K562 (cell line): ENCODE measurements at regions not wholly inside any gene's neighbourhood (a gene's known extent, or its start where the extent isn't known, plus 50 kb on each side); places are given as distances from the start of the nearest gene placed in this dataset.

ENCODE experiments used
- CHD2 ChIP-seq: IDR thresholded peaks from 2 replicates; pipeline ENCODE4 v1.6.1; 2011; ENCODE audit warnings: low read depth, low read length
- FIP1L1 ChIP-seq: fragments of 200-400 bp; formaldehyde crosslinking; IDR thresholded peaks from 2 replicates; pipeline ENCODE4 v1.6.1; 2018; ENCODE audit warnings: mild to moderate bottlenecking, low read depth, low read length; ENCODE audit not compliant: poor library complexity, severe bottlenecking
- MTA3 ChIP-seq: fragments of 450-650 bp; formaldehyde crosslinking; IDR thresholded peaks from 2 replicates; pipeline ENCODE4 v1.6.1; 2017; ENCODE audit warnings: mild to moderate bottlenecking, borderline replicate concordance
- POLR2AphosphoS5 ChIP-seq: IDR thresholded peaks from 2 replicates; pipeline ENCODE4 v1.6.1; 2011; ENCODE audit warnings: mild to moderate bottlenecking, low read depth, low read length, moderate library complexity; ENCODE audit not compliant: control insufficient read depth, insufficient read depth
- RBM39 ChIP-seq: fragments of 200-400 bp; formaldehyde crosslinking; optimal IDR thresholded peaks from 2 replicates; pipeline ENCODE3; 2018; ENCODE audit warnings: low read depth, low read length
- SP1 ChIP-seq: sonication (generic); formaldehyde crosslinking; IDR thresholded peaks from 2 replicates; pipeline ENCODE4 v1.8.1; 2022; ENCODE audit warnings: mild to moderate bottlenecking, missing genetic modification reagents
- TCF7L2 ChIP-seq: fragments of 150-350 bp; IDR thresholded peaks from 2 replicates; pipeline ENCODE4 v1.6.1; 2016; ENCODE audit warnings: low read depth, mild to moderate bottlenecking, low read length, moderate library complexity
- TEAD4 ChIP-seq, 2 experiments: sonication (generic) in 1 of 2; formaldehyde crosslinking in 1 of 2; IDR thresholded peaks; 2 replicates each; pipeline versions ENCODE4 v1.6.1 to v1.8.0; 2012 to 2022; ENCODE audit warnings: borderline replicate concordance in 1 of 2, inconsistent platforms in 1 of 2, low read length in 1 of 2, mild to moderate bottlenecking in 1 of 2, missing genetic modification reagents in 1 of 2
- ZFP36 ChIP-seq: fragments of 150-350 bp; IDR thresholded peaks from 2 replicates; pipeline ENCODE4 v1.6.1; 2018; ENCODE audit warnings: low read length, low read depth; ENCODE audit not compliant: partially characterized antibody
- TF ChIP-seq, protein P1 (sequence below): fragments of 250-450 bp; sonication (Bioruptor Pico); IDR thresholded peaks from 2 replicates; pipeline ENCODE4 v1.5.0; 2020; ENCODE audit warnings: mild to moderate bottlenecking, borderline replicate concordance
- TF ChIP-seq, protein P2 (sequence below), 3 experiments: IDR thresholded peaks in 2 of 3; conservative IDR thresholded peaks in 1 of 3; 2 replicates each; pipeline ENCODE4 v1.5.1; 2011 to 2012; ENCODE audit warnings: low read length in 3 of 3, mild to moderate bottlenecking in 3 of 3, control low read depth in 2 of 3, improper control_type of control experiment in 1 of 3, inconsistent platforms in 1 of 3, low read depth in 1 of 3, mixed read lengths in 1 of 3, moderate library complexity in 1 of 3; ENCODE audit not compliant: insufficient read depth in 2 of 3
- TF ChIP-seq, protein P3 (sequence below): fragments of 450-650 bp; IDR thresholded peaks from 2 replicates; pipeline ENCODE4 v1.7.1; 2018; ENCODE audit warnings: mild to moderate bottlenecking, low read depth; ENCODE audit not compliant: partially characterized antibody
- TF ChIP-seq, protein P4 (sequence below): fragments of 250-450 bp; sonication (Bioruptor Pico); IDR thresholded peaks from 2 replicates; pipeline ENCODE4 v1.4.0; 2020; ENCODE audit warnings: mild to moderate bottlenecking, moderate library complexity

DNA sequence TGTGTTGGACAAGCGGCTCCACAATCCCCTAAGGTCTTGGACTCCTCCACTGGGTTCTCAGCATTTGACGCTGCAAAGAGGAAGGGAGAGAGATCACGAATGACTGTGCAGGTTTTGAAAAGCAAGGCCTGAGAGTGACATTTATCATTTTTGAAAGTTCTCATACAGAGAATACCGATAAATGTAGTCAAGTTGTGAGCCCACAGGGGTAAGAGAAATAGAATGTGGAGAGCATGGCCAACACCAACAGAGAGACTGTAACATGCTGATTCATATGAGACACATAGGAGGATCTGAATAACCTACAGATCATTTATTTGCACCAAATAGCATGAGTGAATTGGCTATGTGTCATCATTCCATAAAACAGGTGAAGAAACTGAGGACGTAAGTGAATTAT lies 230.5 kb upstream of the MBL2 start:
- TF ChIP-seq, protein P1, sequence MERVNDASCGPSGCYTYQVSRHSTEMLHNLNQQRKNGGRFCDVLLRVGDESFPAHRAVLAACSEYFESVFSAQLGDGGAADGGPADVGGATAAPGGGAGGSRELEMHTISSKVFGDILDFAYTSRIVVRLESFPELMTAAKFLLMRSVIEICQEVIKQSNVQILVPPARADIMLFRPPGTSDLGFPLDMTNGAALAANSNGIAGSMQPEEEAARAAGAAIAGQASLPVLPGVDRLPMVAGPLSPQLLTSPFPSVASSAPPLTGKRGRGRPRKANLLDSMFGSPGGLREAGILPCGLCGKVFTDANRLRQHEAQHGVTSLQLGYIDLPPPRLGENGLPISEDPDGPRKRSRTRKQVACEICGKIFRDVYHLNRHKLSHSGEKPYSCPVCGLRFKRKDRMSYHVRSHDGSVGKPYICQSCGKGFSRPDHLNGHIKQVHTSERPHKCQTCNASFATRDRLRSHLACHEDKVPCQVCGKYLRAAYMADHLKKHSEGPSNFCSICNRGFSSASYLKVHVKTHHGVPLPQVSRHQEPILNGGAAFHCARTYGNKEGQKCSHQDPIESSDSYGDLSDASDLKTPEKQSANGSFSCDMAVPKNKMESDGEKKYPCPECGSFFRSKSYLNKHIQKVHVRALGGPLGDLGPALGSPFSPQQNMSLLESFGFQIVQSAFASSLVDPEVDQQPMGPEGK = no peak
- no peak for TF ChIP-seq TEAD4 (IDR thresholded peaks at IDR 0.05; ENCODE audit: low read length)
- no peak for TF ChIP-seq TEAD4 (CRISPR knock-in tag; IDR thresholded peaks at IDR 0.05; ENCODE audit: borderline replicate concordance)
- TF ChIP-seq, protein P2, sequence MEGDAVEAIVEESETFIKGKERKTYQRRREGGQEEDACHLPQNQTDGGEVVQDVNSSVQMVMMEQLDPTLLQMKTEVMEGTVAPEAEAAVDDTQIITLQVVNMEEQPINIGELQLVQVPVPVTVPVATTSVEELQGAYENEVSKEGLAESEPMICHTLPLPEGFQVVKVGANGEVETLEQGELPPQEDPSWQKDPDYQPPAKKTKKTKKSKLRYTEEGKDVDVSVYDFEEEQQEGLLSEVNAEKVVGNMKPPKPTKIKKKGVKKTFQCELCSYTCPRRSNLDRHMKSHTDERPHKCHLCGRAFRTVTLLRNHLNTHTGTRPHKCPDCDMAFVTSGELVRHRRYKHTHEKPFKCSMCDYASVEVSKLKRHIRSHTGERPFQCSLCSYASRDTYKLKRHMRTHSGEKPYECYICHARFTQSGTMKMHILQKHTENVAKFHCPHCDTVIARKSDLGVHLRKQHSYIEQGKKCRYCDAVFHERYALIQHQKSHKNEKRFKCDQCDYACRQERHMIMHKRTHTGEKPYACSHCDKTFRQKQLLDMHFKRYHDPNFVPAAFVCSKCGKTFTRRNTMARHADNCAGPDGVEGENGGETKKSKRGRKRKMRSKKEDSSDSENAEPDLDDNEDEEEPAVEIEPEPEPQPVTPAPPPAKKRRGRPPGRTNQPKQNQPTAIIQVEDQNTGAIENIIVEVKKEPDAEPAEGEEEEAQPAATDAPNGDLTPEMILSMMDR (IDR thresholded peaks at IDR 0.05 in 2 of 3, conservative IDR thresholded peaks at IDR 0.05 in 1 of 3; ENCODE audit: insufficient read depth in 2 of 3, low read depth in 1 of 3, low read length in 3 of 3) = no peak
- no peak for TF ChIP-seq RBM39
- no peak for TF ChIP-seq ZFP36
- TF ChIP-seq SP1 (CRISPR knock-in tag) = no peak
- TF ChIP-seq, protein P3, sequence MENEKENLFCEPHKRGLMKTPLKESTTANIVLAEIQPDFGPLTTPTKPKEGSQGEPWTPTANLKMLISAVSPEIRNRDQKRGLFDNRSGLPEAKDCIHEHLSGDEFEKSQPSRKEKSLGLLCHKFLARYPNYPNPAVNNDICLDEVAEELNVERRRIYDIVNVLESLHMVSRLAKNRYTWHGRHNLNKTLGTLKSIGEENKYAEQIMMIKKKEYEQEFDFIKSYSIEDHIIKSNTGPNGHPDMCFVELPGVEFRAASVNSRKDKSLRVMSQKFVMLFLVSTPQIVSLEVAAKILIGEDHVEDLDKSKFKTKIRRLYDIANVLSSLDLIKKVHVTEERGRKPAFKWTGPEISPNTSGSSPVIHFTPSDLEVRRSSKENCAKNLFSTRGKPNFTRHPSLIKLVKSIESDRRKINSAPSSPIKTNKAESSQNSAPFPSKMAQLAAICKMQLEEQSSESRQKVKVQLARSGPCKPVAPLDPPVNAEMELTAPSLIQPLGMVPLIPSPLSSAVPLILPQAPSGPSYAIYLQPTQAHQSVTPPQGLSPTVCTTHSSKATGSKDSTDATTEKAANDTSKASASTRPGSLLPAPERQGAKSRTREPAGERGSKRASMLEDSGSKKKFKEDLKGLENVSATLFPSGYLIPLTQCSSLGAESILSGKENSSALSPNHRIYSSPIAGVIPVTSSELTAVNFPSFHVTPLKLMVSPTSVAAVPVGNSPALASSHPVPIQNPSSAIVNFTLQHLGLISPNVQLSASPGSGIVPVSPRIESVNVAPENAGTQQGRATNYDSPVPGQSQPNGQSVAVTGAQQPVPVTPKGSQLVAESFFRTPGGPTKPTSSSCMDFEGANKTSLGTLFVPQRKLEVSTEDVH = no peak
- TF ChIP-seq, protein P4, sequence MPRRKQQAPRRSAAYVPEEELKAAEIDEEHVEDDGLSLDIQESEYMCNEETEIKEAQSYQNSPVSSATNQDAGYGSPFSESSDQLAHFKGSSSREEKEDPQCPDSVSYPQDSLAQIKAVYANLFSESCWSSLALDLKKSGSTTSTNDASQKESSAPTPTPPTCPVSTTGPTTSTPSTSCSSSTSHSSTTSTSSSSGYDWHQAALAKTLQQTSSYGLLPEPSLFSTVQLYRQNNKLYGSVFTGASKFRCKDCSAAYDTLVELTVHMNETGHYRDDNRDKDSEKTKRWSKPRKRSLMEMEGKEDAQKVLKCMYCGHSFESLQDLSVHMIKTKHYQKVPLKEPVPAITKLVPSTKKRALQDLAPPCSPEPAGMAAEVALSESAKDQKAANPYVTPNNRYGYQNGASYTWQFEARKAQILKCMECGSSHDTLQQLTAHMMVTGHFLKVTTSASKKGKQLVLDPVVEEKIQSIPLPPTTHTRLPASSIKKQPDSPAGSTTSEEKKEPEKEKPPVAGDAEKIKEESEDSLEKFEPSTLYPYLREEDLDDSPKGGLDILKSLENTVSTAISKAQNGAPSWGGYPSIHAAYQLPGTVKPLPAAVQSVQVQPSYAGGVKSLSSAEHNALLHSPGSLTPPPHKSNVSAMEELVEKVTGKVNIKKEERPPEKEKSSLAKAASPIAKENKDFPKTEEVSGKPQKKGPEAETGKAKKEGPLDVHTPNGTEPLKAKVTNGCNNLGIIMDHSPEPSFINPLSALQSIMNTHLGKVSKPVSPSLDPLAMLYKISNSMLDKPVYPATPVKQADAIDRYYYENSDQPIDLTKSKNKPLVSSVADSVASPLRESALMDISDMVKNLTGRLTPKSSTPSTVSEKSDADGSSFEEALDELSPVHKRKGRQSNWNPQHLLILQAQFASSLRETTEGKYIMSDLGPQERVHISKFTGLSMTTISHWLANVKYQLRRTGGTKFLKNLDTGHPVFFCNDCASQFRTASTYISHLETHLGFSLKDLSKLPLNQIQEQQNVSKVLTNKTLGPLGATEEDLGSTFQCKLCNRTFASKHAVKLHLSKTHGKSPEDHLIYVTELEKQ = no peak
- no peak for TF ChIP-seq POLR2AphosphoS5
- TF ChIP-seq FIP1L1 = no peak
- no peak for TF ChIP-seq MTA3
- no peak for TF ChIP-seq TCF7L2
- TF ChIP-seq CHD2 = no peak
